HG03060 (cell line): ENCODE measurements at regions not wholly inside any gene's neighbourhood (a gene's known extent, or its start where the extent isn't known, plus 50 kb on each side); places are given as distances from the start of the nearest gene placed in this dataset.
"Not testable (repeated sequence)": the region's sequence is repeated elsewhere in the genome, so short reads cannot be mapped to it uniquely, and the experiment has no call there.

ENCODE experiments used
- ATAC-seq: cut with Tn5 transposase; IDR thresholded peaks from one replicate; pipeline ENCODE4 v1.9.1; 2021; ENCODE audit warnings: low read depth, moderate number of reproducible peaks; ENCODE audit not compliant: unreplicated experiment

GRCh38 chr1:83064589-83065242, 934.2 kb downstream of the TTLL7 start:
- no peak for ATAC-seq

GRCh38 chr1:83060651-83061390, 938.1 kb downstream of the TTLL7 start:
- no peak for ATAC-seq

- no peak for ATAC-seq
Measured at GRCh38 chr1:83060221-83060620, 938.7 kb downstream of the TTLL7 start.

- no peak for ATAC-seq
Measured at GRCh38 chr1:83058327-83058726, 940.6 kb downstream of the TTLL7 start.

GRCh38 chr1:83055391-83056170, 943.4 kb downstream of the TTLL7 start:
- ATAC-seq = no peak

- ATAC-seq = no peak
Measured at GRCh38 chr1:83053446-83053845, 945.5 kb downstream of the TTLL7 start.

GRCh38 chr1:83052865-83053264, 946.1 kb downstream of the TTLL7 start:
- no peak for ATAC-seq

- ATAC-seq = not testable (repeated sequence)
Measured at GRCh38 chr1:83051053-83051452, 947.9 kb downstream of the TTLL7 start.

- no peak for ATAC-seq
Measured at GRCh38 chr1:83043244-83043643, 955.7 kb downstream of the TTLL7 start.

- ATAC-seq = not testable (repeated sequence)
Measured at GRCh38 chr1:83039091-83039490, 959.8 kb downstream of the TTLL7 start.

- ATAC-seq = no peak
Measured at GRCh38 chr1:83034851-83035250, 964.1 kb downstream of the TTLL7 start.

GRCh38 chr1:83033682-83034081, 965.2 kb downstream of the TTLL7 start:
- ATAC-seq = no peak

- no peak for ATAC-seq
Measured at GRCh38 chr1:83029916-83030315, 969.0 kb downstream of the TTLL7 start.

- ATAC-seq = no peak
Measured at GRCh38 chr1:83029050-83029449, 969.9 kb downstream of the TTLL7 start.

GRCh38 chr1:83028467-83028866, 970.5 kb downstream of the TTLL7 start:
- ATAC-seq = no peak

- ATAC-seq = no peak
Measured at GRCh38 chr1:83027511-83027910, 971.4 kb downstream of the TTLL7 start.

GRCh38 chr1:83026745-83027144, 972.2 kb downstream of the TTLL7 start:
- no peak for ATAC-seq

GRCh38 chr1:83024251-83024767, 974.6 kb downstream of the TTLL7 start:
- ATAC-seq = no peak

GRCh38 chr1:83023212-83023611, 975.7 kb downstream of the TTLL7 start:
- no peak for ATAC-seq

GRCh38 chr1:83022206-83022605, 976.7 kb downstream of the TTLL7 start:
- ATAC-seq = no peak

- no peak for ATAC-seq
Measured at GRCh38 chr1:83017701-83018100, 981.2 kb downstream of the TTLL7 start.
